ENCODE measurements at regions not wholly inside any gene's neighbourhood (a gene's known extent, or its start where the extent isn't known, plus 50 kb on each side); places are given as distances from the start of the nearest gene placed in this dataset.

GRCh38 chr2:194559964-194560363 is 1097.1 kb upstream of the SLC39A10 start:
- TF ChIP-seq CTCF (conservative IDR thresholded peaks at IDR 0.05; ENCODE audit: low read depth, low read length) (no peak), EZH2 (IDR thresholded peaks at IDR 0.05; ENCODE audit: borderline replicate concordance, low read depth, low read length, poor library complexity, severe bottlenecking) (no peak)
